ENCODE measurements at regions not wholly inside any gene's neighbourhood (a gene's known extent, or its start where the extent isn't known, plus 50 kb on each side); places are given as distances from the start of the nearest gene placed in this dataset.

- TF ChIP-seq ELK1 (CRISPR knock-in tag; IDR thresholded peaks at IDR 0.05) (no peak), SNRNP70 (optimal IDR thresholded peaks at IDR 0.05; ENCODE audit: low read depth, low read length) (no peak)
Measured at GRCh38 chr18:64260810-64261209, 111.9 kb upstream of the LINC00305 start (continued).

GRCh38 chr18:64259871-64260270 lies 111.0 kb upstream of the LINC00305 start:
- no peaks in the 10 kb centered on the region for H3K9me3 ChIP-seq (replicated peaks; ENCODE audit: control insufficient read depth, insufficient read depth, low read depth, low read length)
- intact Hi-C loops (cut with micrococcal nuclease): no loop called here
- H3K4me3 ChIP-seq: no peak overlapping the region
- H3K4me2 ChIP-seq (ENCODE audit: insufficient read depth, low read length): no peak overlapping the region
- no peak overlapping the region for H2AFZ ChIP-seq (ENCODE audit: low read depth, low read length)
- H3K36me3 ChIP-seq (ENCODE audit: control insufficient read depth, insufficient read depth, low read length): no peaks in the 10 kb centered on the region
- no peak overlapping the region for H3K27ac ChIP-seq (ENCODE audit: extremely low read depth, low read depth, low read length)
- in situ Hi-C loops (cut with MboI): no loop called here
- no peaks in the 10 kb centered on the region for H3K27me3 ChIP-seq (ENCODE audit: control insufficient read depth in 2 of 2, insufficient read depth in 2 of 2, low read length in 2 of 2)
- FAIRE-seq: no peak
- BruUV-seq (replicated peaks): no TSS peak
- H4K20me1 ChIP-seq (replicated peaks; ENCODE audit: control insufficient read depth, insufficient read depth, low read length): no peaks in the 10 kb centered on the region
- ChIA-PET CTCF (ENCODE audit: low intra/inter-chr PET ratio) (no interaction called here), POLR2A (no interaction called here)
- H3K79me2 ChIP-seq (ENCODE audit: control insufficient read depth, insufficient read depth, low read length): no peaks in the 10 kb centered on the region
- WGBS (ENCODE audit: insufficient coverage, low coverage, missing lambda C conversion rate): 0% methylated on average over 4 of the region's 4 CpGs
- DNase-seq (ENCODE audit: extremely low read depth in 1 of 4, low spot score in 3 of 4): no peak
- no peak for ATAC-seq
- H3K4me1 ChIP-seq (replicated peaks in 1 of 2; ENCODE audit: control insufficient read depth in 2 of 2, insufficient read depth in 2 of 2, low read length in 2 of 2): no peaks in the 10 kb centered on the region
- H3K9me1 ChIP-seq (ENCODE audit: control insufficient read depth, insufficient read depth, low read length): no peaks in the 10 kb centered on the region
- no peak overlapping the region for H3K9ac ChIP-seq (ENCODE audit: insufficient read depth in 1 of 2, low read depth in 2 of 2, low read length in 2 of 2)
- no peak for TF ChIP-seq ZNF280B (CRISPR knock-in tag; IDR thresholded peaks at IDR 0.05)
- TF ChIP-seq CEBPB (tag; IDR thresholded peaks at IDR 0.05): no peak
- no peak for TF ChIP-seq RBM22 (IDR thresholded peaks at IDR 0.05; ENCODE audit: low read depth, low read length, poor library complexity, severe bottlenecking)
- no peak for TF ChIP-seq MTF1 (CRISPR knock-in tag; IDR thresholded peaks at IDR 0.05; ENCODE audit: borderline replicate concordance)
- no peak for TF ChIP-seq HDAC6 (IDR thresholded peaks at IDR 0.05; ENCODE audit: low read depth, low read length)
- TF ChIP-seq, protein P1, sequence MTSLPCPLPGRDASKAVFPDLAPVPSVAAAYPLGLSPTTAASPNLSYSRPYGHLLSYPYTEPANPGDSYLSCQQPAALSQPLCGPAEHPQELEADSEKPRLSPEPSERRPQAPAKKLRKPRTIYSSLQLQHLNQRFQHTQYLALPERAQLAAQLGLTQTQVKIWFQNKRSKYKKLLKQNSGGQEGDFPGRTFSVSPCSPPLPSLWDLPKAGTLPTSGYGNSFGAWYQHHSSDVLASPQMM (CRISPR knock-in tag; IDR thresholded peaks at IDR 0.05): no peak
- no peak for TF ChIP-seq MYBL2 (IDR thresholded peaks at IDR 0.05; ENCODE audit: low read depth)
- TF ChIP-seq MYBL2 (CRISPR knock-in tag; IDR thresholded peaks at IDR 0.05; ENCODE audit: borderline replicate concordance): no peak
- TF ChIP-seq JUND (IDR thresholded peaks at IDR 0.05; ENCODE audit: borderline replicate concordance, low read depth, low read length): no peak
- TF ChIP-seq JUND (tag; IDR thresholded peaks at IDR 0.05; ENCODE audit: borderline replicate concordance, low read depth, low read length): no peak
- no peak for TF ChIP-seq MYC (IDR thresholded peaks at IDR 0.05; ENCODE audit: low read depth, low read length)
- TF ChIP-seq MYC (CRISPR knock-in tag; IDR thresholded peaks at IDR 0.05; ENCODE audit: borderline replicate concordance, low read depth): no peak
- TF ChIP-seq HDAC8 (tag; IDR thresholded peaks at IDR 0.05): no peak
- TF ChIP-seq CREB5 (CRISPR knock-in tag; IDR thresholded peaks at IDR 0.05): no peak
- TF ChIP-seq, protein P2, sequence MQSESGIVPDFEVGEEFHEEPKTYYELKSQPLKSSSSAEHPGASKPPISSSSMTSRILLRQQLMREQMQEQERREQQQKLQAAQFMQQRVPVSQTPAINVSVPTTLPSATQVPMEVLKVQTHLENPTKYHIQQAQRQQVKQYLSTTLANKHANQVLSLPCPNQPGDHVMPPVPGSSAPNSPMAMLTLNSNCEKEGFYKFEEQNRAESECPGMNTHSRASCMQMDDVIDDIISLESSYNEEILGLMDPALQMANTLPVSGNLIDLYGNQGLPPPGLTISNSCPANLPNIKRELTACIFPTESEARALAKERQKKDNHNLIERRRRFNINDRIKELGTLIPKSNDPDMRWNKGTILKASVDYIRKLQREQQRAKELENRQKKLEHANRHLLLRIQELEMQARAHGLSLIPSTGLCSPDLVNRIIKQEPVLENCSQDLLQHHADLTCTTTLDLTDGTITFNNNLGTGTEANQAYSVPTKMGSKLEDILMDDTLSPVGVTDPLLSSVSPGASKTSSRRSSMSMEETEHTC (IDR thresholded peaks at IDR 0.05): no peak

Data from K562 (cell line).